Peyer's patch (tissue), 4 donors: ENCODE measurements at regions not wholly inside any gene's neighbourhood (a gene's known extent, or its start where the extent isn't known, plus 50 kb on each side); places are given as distances from the start of the nearest gene placed in this dataset.

Experiments used
- DNase-seq, 3 donors: peaks; one replicate each; pipeline ENCODE4 v3.0.0-alpha.2; 2017 to 2019
- H3K27ac ChIP-seq, 4 donors: fragments of 200-600 bp; sonication (generic); one replicate each; pipeline ENCODE4 v1.5.1; 2016 to 2019
- H3K27me3 ChIP-seq, 2 donors: fragments of 200-600 bp; sonication (generic); one replicate each; pipeline ENCODE4 v1.5.1; 2019
- H3K36me3 ChIP-seq, 3 donors: fragments of 200-600 bp; sonication (generic); one replicate each; pipeline ENCODE4 v1.5.1; 2016 to 2019
- H3K4me1 ChIP-seq, 4 donors: fragments of 200-600 bp; sonication (generic); one replicate each; pipeline ENCODE4 v1.5.1; 2016 to 2019
- H3K4me3 ChIP-seq, 4 donors: fragments of 200-600 bp; sonication (generic); 1 replicate in 3 of 4; 2 replicates in 1 of 4; pipeline ENCODE4 v1.5.1; 2016 to 2019; ENCODE audit warnings: mild to moderate bottlenecking in 1 of 4
- H3K9me3 ChIP-seq, 4 donors: fragments of 200-600 bp; sonication (generic); one replicate each; pipeline ENCODE4 v1.5.1; 2016 to 2019; ENCODE audit warnings: mild to moderate bottlenecking in 1 of 4
- POLR2A ChIP-seq, 2 donors: fragments of 450-650 bp; IDR thresholded peaks; one replicate each; pipeline ENCODE4 v1.5.1; 2017; ENCODE audit warnings: antibody characterized with exemption in 2 of 2, mild to moderate bottlenecking in 2 of 2, moderate library complexity in 2 of 2
- TF ChIP-seq, protein P1 (sequence below), 6 experiments: fragments of 450-650 bp in 4 of 6; fragments of 200-600 bp in 2 of 6; sonication (generic) in 1 of 6; IDR thresholded peaks; one replicate each; pipeline ENCODE4 v1.5.1; 2017 to 2019; ENCODE audit warnings: antibody characterized with exemption in 6 of 6, mild to moderate bottlenecking in 3 of 6, moderate library complexity in 1 of 6

DNA sequence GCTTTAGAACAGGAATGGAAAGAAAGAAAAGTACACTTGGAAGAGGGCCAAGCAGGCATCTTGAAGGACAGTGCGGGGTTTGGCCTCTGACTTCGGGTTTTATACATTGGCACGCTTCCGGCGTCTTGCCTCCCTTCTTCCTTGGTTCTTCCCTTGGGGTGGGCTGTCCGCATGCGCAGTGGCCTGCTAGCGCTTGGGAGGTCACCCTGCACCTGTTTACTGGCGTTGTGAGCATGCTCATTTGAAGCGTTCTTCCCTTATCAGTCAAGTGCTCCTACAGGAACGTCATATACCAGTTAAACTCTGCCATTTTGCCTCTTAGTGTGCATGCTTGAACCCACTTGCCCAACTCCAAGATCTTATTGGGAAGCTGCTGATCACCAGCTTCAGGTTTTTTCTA, 230.0 kb downstream of the TTLL2 start:
- no peak overlapping the region for H3K27ac ChIP-seq
- TF ChIP-seq POLR2A (IDR thresholded peaks at IDR 0.05), result no peak
- TF ChIP-seq, protein P1, sequence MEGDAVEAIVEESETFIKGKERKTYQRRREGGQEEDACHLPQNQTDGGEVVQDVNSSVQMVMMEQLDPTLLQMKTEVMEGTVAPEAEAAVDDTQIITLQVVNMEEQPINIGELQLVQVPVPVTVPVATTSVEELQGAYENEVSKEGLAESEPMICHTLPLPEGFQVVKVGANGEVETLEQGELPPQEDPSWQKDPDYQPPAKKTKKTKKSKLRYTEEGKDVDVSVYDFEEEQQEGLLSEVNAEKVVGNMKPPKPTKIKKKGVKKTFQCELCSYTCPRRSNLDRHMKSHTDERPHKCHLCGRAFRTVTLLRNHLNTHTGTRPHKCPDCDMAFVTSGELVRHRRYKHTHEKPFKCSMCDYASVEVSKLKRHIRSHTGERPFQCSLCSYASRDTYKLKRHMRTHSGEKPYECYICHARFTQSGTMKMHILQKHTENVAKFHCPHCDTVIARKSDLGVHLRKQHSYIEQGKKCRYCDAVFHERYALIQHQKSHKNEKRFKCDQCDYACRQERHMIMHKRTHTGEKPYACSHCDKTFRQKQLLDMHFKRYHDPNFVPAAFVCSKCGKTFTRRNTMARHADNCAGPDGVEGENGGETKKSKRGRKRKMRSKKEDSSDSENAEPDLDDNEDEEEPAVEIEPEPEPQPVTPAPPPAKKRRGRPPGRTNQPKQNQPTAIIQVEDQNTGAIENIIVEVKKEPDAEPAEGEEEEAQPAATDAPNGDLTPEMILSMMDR (IDR thresholded peaks at IDR 0.05), result no peak
- H3K27me3 ChIP-seq, result no peaks in the 10 kb centered on the region
- no peak overlapping the region for H3K4me3 ChIP-seq
- H3K36me3 ChIP-seq, result no peaks in the 10 kb centered on the region
- H3K9me3 ChIP-seq, result no peaks in the 10 kb centered on the region
- no peak for DNase-seq
- H3K4me1 ChIP-seq, result peaks cover 0 to 25% (median 0%) of the 10 kb centered on the region in 4 donors

DNA sequence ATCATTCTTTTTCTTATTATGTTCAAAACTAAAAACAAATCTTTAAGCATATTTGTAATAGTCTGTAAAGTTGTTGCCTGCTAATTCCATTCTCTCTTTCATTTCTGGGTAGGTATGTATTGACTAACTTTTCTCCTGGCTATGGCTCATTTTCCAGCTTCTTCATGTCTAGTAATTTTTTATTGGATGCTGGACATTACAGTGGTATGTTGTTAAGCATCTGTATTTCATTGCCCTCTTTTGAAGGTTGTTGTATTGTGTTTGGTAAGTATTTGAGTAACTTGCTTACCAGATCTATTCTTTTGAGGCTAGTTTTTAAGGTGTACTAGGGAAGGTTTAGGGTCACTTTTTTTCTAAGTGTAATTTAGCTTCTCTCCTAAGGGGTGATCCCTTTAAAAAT, 230.9 kb downstream of the TTLL2 start:
- Histone ChIP-seq H3K27ac (no peak overlapping the region), H3K36me3 (no peaks in the 10 kb centered on the region), H3K27me3 (no peaks in the 10 kb centered on the region), H3K4me3 (no peak overlapping the region), H3K9me3 (no peaks in the 10 kb centered on the region), H3K4me1 (peaks cover 0 to 21% (median 0%) of the 10 kb centered on the region in 4 donors)
- no peak for TF ChIP-seq POLR2A (IDR thresholded peaks at IDR 0.05)
- TF ChIP-seq, protein P1 (IDR thresholded peaks at IDR 0.05), result no peak
- DNase-seq, result no peak

DNA sequence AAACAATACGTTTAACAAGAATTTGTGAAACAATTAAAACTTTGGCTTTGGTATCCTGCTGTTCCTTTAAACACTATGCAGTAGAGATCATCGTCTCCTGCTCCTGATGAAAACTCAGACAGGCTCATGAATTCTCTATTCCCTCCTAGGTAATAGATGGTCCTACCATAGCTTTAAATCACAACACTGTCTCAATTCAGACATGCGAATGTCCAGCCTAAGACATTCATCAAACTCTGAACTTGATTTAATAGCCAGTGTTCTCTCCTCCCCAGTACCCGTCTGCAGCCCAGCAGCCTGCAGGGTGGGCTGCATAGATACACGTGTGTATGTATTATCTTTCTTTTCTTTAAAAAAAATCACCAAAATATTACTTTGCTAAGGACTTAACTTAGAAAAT, 232.8 kb downstream of the TTLL2 start:
- TF ChIP-seq, protein P1 (IDR thresholded peaks at IDR 0.05), result no peak
- TF ChIP-seq POLR2A (IDR thresholded peaks at IDR 0.05), result no peak
- H3K27ac ChIP-seq, result no peak overlapping the region

DNA sequence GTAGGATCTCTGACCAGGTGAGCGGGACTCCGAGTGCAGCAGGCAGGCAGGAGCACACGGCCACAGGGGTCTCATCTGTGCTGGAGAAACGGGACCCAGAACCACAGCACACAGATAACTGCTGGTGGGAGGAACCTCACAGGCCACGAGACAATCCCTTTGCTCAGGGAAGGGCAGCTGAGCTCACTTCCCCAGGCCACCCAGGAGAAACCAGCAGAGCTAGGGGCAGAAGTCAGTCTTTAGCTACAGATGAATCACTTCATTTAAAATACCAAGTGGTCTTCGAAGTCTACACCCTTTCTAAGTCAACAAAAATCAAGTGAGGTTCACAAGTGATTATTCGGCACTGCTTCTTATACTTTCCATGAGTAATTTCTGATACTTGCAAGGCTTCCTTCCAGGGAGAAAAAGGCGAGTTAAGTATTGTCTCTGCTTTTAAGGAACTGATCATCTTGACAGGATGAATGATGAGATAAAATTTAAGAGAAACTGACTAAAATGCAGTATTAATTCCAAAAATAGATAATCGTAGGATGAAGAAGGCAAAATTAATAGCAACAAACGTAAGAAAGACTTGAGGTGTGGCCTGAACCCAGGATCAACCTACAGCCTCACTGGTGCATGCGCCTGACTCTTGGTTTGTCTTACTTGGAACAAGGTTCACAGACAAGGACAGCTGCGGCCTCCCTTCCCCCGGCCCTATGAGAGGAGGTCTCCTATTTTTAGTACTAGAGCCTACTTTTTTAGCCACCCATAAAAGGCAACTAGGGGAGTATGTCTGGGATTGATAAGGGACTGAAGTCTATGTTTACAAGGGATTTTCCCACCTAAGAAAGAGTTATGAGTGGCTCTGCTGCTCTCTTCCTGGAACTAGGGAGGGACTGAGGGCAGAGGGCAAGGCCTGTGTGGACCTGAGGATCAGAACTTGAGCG, 233.6 kb downstream of the TTLL2 start:
- DNase-seq, result no peak

More for the DNA sequence above, 232.8 kb downstream of the TTLL2 start:
- DNase-seq, result no peak
- Histone ChIP-seq H3K27me3 (no peaks in the 10 kb centered on the region), H3K9me3 (no peaks in the 10 kb centered on the region), H3K36me3 (no peaks in the 10 kb centered on the region), H3K4me1 (peaks cover 0 to 17% (median 0%) of the 10 kb centered on the region in 4 donors), H3K4me3 (no peak overlapping the region)

DNA sequence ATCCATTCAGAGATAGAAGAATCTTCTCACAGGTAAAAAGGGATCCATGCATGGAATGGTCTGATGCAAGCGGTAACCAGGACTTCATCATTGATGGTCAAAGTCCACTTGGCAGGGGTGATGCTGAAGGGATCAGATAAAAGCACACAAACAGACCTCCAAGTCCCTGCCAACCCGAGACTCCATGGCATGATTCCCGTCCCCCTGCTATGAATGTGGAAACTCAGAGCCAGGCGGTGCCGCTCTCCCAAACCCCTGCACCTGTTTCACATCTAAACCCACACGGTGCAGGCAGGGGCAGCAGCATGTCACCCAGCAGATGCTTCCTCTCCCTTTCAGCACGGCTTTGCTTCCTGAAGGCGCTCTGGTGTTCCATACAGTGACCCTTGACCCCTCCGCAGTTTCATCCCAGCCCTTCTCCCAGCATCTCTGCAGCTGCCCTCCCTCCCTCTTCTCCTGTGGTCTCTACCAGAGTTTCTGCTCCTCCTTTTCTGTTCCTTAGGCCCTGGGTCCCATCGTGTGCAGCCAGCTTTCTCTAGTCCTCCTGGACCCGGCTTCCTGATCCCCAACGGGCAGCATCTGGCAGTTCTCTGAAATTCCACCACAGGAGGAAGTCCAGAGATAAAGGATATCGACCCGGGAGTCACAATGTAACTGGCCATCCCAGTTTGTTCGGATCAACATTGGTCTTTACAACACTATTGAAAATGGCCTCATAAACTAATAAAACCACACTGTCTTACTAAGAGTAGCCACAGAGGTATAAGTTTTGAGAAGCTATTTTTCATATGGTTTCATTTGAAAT, 235.0 kb downstream of the TTLL2 start:
- peak in 1 of 3 donors; percentile 88 for DNase-seq
- Histone ChIP-seq H3K27ac (peak overlapping the region in 1 of 4 donors; percentile 77), H3K4me1 (peaks cover 0 to 17% (median 0%) of the 10 kb centered on the region in 4 donors), H3K4me3 (peak overlapping the region in 1 of 4 donors; percentile 16), H3K36me3 (no peaks in the 10 kb centered on the region), H3K27me3 (no peaks in the 10 kb centered on the region), H3K9me3 (no peaks in the 10 kb centered on the region)
- TF ChIP-seq POLR2A (IDR thresholded peaks at IDR 0.05), result no peak
- TF ChIP-seq, protein P1 (IDR thresholded peaks at IDR 0.05), result no peak

More for the DNA sequence above, 233.6 kb downstream of the TTLL2 start:
- Histone ChIP-seq H3K27ac (no peak overlapping the region), H3K9me3 (no peaks in the 10 kb centered on the region), H3K4me1 (peaks cover 0 to 17% (median 0%) of the 10 kb centered on the region in 4 donors), H3K27me3 (no peaks in the 10 kb centered on the region), H3K4me3 (no peak overlapping the region), H3K36me3 (no peaks in the 10 kb centered on the region)
- TF ChIP-seq POLR2A (IDR thresholded peaks at IDR 0.05), result no peak
- TF ChIP-seq, protein P1 (IDR thresholded peaks at IDR 0.05), result no peak
